Esophagus (tissue), 2 donors: ENCODE measurements at regions not wholly inside any gene's neighbourhood (a gene's known extent, or its start where the extent isn't known, plus 50 kb on each side); places are given as distances from the start of the nearest gene placed in this dataset.

Source experiments
- H3K27ac ChIP-seq, 2 donors: one replicate each; pipeline ENCODE4 v1.5.1; 2013; ENCODE audit warnings: low read depth in 2 of 2, mild to moderate bottlenecking in 2 of 2, inconsistent platforms in 1 of 2, low read length in 1 of 2, moderate library complexity in 1 of 2
- H3K27me3 ChIP-seq, 2 donors: one replicate each; pipeline ENCODE4 v1.6.1; 2013; ENCODE audit warnings: low read length in 2 of 2, control low read depth in 1 of 2, mild to moderate bottlenecking in 1 of 2; ENCODE audit not compliant: insufficient read depth in 2 of 2, control insufficient read depth in 1 of 2
- H3K36me3 ChIP-seq, 2 donors: one replicate each; pipeline ENCODE4 v1.6.1; 2013; ENCODE audit warnings: low read length in 1 of 2; ENCODE audit not compliant: control insufficient read depth in 2 of 2, insufficient read depth in 2 of 2
- H3K4me1 ChIP-seq, 2 donors: one replicate each; pipeline ENCODE4 v1.6.1; 2013; ENCODE audit warnings: low read length in 1 of 2; ENCODE audit not compliant: control insufficient read depth in 2 of 2, insufficient read depth in 2 of 2
- H3K4me3 ChIP-seq, 2 donors: one replicate each; pipeline ENCODE4 v1.5.1; 2013; ENCODE audit warnings: low read length in 2 of 2, mild to moderate bottlenecking in 2 of 2, low read depth in 1 of 2, moderate library complexity in 1 of 2
- H3K9me3 ChIP-seq, 2 donors: one replicate each; pipeline ENCODE4 v1.6.1; 2013; ENCODE audit warnings: mild to moderate bottlenecking in 2 of 2, low read depth in 1 of 2, low read length in 1 of 2, moderate library complexity in 1 of 2; ENCODE audit not compliant: control insufficient read depth in 2 of 2, insufficient read depth in 1 of 2
- WGBS, 2 donors: extraction: QIAGEN DNeasy Blood & Tissue Kit; methylation state at CpG; one replicate each; pipeline ENCODE4 v1.1.7; 2013; 5-methylcytosine and 5-hydroxymethylcytosine counted together
- donor health status: healthy with polysubstance abuse.
- donor health status: Bipolar disorder and iron deficiency.

- no peaks in the 10 kb centered on the region for H3K27me3 ChIP-seq
- peaks cover 0 to 3% of the 10 kb centered on the region in 2 donors for H3K4me1 ChIP-seq
- no peak overlapping the region for H3K27ac ChIP-seq
- WGBS, 2 donors: 82 to 85% methylated on average over 5 of the region's 5 CpGs
- H3K9me3 ChIP-seq: no peaks in the 10 kb centered on the region
- H3K4me3 ChIP-seq: no peak overlapping the region
- H3K36me3 ChIP-seq: no peaks in the 10 kb centered on the region
Observed at GRCh38 chr3:72174890-72175289, 389.9 kb upstream of the PROK2 start.

DNA sequence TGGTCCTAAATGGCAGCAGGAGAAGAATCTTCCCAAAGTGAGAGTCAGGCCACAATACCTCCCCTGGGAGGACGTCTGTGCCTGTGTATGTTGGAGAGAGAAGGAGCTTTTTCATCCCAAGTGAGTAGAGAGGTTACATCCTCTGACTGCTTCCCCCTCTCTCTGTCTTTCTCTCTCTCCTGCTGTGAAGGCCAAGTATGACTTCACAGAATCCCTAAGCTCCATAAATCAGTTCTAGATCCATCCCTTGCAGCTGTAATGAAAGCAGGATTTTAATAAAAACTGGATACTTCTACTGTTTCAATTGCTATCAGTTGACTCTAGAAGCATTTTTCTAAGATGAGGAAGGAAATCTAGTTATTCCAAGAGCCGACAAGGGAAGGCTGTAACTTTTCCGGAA, 389.1 kb upstream of the PROK2 start:
- Histone ChIP-seq H3K9me3 (no peaks in the 10 kb centered on the region), H3K4me1 (peaks cover 0 to 3% of the 10 kb centered on the region in 2 donors), H3K4me3 (no peak overlapping the region), H3K27me3 (no peaks in the 10 kb centered on the region), H3K36me3 (no peaks in the 10 kb centered on the region), H3K27ac (no peak overlapping the region)
- 52 to 58% methylated on average over 3 of the region's 3 CpGs for WGBS, 2 donors

DNA sequence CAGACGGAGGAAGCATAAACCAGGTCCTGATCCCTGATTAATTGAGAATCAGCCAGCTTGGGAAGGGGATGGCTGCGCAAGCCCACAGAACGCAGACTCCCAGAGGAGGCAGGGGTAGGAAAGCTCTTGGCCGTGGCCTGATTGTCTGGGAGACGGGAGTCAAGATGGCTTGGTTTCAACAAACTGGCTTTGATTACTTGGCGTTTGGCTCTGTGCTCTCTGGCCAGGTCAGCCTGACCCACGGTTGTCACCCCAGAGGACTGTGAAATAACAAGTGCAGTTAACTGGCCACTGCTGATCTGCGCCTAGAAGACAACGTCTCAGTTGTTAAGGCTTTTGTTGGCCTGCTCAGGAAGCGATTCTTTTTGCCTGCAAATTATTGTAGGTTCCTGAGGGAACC, 387.0 kb upstream of the PROK2 start:
- 59 to 66% methylated on average over 10 of the region's 10 CpGs for WGBS, 2 donors

DNA sequence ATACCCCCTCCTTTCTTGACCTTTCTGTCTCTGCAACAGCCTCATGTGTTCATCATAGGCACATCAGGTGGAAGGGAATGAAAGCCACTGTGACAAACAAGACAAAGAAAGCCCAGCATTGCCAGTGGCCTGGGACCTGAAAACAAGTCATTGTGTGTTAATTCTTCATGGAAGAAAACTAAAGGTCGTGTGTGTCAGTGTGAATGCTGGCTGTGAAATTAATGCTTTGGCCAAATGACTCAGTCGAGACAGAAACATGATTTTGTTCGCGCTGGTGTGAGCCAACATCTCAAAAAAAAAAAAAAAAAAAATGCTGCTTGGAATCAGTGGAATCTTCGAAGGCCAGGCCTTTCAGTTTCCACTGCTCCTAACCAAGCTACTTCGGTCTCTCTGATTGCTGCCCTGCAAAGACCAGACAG, 386.5 kb upstream of the PROK2 start:
- WGBS, 2 donors: 24 to 53% methylated on average over 6 of the region's 6 CpGs
- Histone ChIP-seq H3K4me3 (no peak overlapping the region), H3K36me3 (no peaks in the 10 kb centered on the region), H3K9me3 (no peaks in the 10 kb centered on the region), H3K27me3 (no peaks in the 10 kb centered on the region), H3K27ac (peak overlapping the region in 1 of 2 donors; percentile 52), H3K4me1 (peaks cover 0 to 3% of the 10 kb centered on the region in 2 donors)

More for the DNA sequence above, 387.0 kb upstream of the PROK2 start:
- peaks cover 0 to 3% of the 10 kb centered on the region in 2 donors for H3K4me1 ChIP-seq
- H3K27ac ChIP-seq: peak overlapping the region; percentile 52 to 81
- no peaks in the 10 kb centered on the region for H3K27me3 ChIP-seq
- H3K4me3 ChIP-seq: no peak overlapping the region
- H3K36me3 ChIP-seq: no peaks in the 10 kb centered on the region
- H3K9me3 ChIP-seq: no peaks in the 10 kb centered on the region

GRCh38 chr3:72169561-72170472, 384.9 kb upstream of the PROK2 start:
- H3K27me3 ChIP-seq: no peaks in the 10 kb centered on the region
- peaks cover 0 to 3% of the 10 kb centered on the region in 2 donors for H3K4me1 ChIP-seq
- H3K9me3 ChIP-seq: no peaks in the 10 kb centered on the region
- no peaks in the 10 kb centered on the region for H3K36me3 ChIP-seq
- 91 to 95% methylated on average over 5 of the region's 5 CpGs for WGBS, 2 donors
- H3K4me3 ChIP-seq: no peak overlapping the region
- no peak overlapping the region for H3K27ac ChIP-seq

DNA sequence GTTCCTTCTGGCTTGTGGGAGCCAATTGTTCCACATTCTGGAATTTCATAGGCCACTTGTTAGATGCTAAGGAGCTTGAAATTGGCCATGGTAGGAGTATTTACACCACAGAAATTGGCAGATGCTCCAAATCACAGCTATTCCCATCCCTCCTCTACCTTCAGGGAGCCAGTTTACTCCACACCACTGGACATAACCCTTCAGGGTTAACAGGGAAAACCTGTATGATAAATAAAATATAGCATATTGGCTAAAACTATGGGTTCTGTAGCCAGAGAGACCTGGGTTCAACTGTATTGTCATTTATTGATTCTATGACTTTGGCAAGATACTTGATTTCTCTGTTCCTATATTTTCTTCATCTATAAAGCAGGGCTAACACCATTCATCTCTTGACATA, 384.2 kb upstream of the PROK2 start:
- Histone ChIP-seq H3K9me3 (no peaks in the 10 kb centered on the region), H3K4me3 (no peak overlapping the region), H3K27me3 (no peaks in the 10 kb centered on the region), H3K27ac (no peak overlapping the region), H3K36me3 (no peaks in the 10 kb centered on the region), H3K4me1 (peaks cover 0 to 3% of the 10 kb centered on the region in 2 donors)

DNA sequence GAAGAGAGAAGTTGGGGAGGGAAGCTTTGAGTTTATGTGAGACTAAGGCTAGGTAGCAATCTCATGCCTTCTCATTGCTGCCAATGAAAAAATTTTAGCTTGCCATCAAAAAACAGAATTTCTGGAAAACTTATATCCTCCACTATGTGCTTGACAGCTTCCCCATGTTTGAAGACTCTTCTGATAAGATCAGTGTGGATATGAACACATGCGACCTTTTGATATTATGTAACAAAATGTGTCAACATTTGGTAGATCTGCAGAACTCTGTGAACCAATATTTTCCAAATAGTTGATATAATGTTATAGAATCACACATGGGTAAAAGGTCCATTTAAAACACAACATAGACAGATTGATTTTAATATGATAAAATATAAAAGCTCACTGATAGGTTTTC, 380.9 kb upstream of the PROK2 start:
- 84 to 91% methylated on average over 1 of the region's 1 CpG for WGBS, 2 donors
- Histone ChIP-seq H3K36me3 (no peaks in the 10 kb centered on the region), H3K4me1 (peaks cover 0 to 2% of the 10 kb centered on the region in 2 donors), H3K27me3 (no peaks in the 10 kb centered on the region), H3K9me3 (no peaks in the 10 kb centered on the region), H3K4me3 (no peak overlapping the region), H3K27ac (no peak overlapping the region)

DNA sequence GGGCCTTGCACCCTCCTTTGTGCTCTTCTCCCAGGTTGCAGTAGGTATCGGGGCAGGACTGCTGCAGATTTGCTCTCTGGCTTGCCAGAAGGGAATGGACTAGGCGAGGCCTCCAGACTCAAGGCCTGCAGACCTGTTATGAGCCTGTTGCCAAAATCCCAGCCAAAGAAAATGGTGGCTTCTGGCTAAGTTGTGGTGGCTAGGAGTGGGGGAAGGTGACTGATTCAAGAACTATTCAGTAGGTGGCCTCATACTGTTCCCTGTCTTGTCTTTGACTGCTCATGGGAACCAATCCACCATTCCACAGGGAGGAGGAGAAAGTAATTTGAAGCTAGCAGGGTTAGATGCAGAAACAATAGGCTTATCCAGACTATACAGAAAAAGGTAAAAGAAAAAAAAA, 380.4 kb upstream of the PROK2 start:
- Histone ChIP-seq H3K27ac (no peak overlapping the region), H3K36me3 (no peaks in the 10 kb centered on the region), H3K27me3 (no peaks in the 10 kb centered on the region), H3K4me3 (no peak overlapping the region), H3K4me1 (peaks cover 0 to 2% of the 10 kb centered on the region in 2 donors), H3K9me3 (no peaks in the 10 kb centered on the region)
- 97 to 100% methylated on average over 2 of the region's 2 CpGs for WGBS, 2 donors

DNA sequence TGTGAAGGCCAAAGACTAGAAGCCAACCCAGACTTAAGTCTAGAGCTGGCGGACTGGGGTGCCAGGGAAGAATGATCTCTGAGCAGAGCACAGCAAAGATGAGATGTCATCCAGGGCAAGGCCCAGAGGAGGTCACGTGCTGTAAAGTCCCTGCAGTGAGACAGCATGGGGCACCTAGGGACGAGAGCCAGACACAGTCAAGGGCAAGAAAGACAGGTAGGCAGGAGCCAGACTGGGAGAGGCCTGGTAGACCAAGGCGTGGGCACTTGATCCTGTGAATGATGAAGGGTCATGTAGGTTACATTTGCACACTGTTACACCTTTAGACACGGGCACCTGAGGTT, 379.7 kb upstream of the PROK2 start:
- no peak overlapping the region for H3K4me3 ChIP-seq
- H3K27me3 ChIP-seq: no peaks in the 10 kb centered on the region
- no peaks in the 10 kb centered on the region for H3K9me3 ChIP-seq
- H3K27ac ChIP-seq: no peak overlapping the region
- WGBS, 2 donors: 86 to 88% methylated on average over 5 of the region's 5 CpGs
- no peaks in the 10 kb centered on the region for H3K36me3 ChIP-seq
- peaks cover 0 to 2% of the 10 kb centered on the region in 2 donors for H3K4me1 ChIP-seq
